SK-N-DZ (cell line): ENCODE measurements at regions not wholly inside any gene's neighbourhood (a gene's known extent, or its start where the extent isn't known, plus 50 kb on each side); places are given as distances from the start of the nearest gene placed in this dataset.

Experiments used
- small RNA-seq, 2 experiments: library from RNA; depleted of rRNA; stranded (forward); fragments of <200 nt; gene quantifications; one replicate each; pipeline ENCODE3, GENCODE V24; 2014

Small RNA genes in the stretch of these regions (small RNA-seq; reads per million reads assigned to genes)
- gene MIR4261: 0 reads per million in 2 experiments
